ENCODE measurements at regions not wholly inside any gene's neighbourhood (a gene's known extent, or its start where the extent isn't known, plus 50 kb on each side); places are given as distances from the start of the nearest gene placed in this dataset.

GRCh38 chr2:58971511-58972360, 730.6 kb upstream of the FANCL start:
- no peak for DNase-seq

DNA sequence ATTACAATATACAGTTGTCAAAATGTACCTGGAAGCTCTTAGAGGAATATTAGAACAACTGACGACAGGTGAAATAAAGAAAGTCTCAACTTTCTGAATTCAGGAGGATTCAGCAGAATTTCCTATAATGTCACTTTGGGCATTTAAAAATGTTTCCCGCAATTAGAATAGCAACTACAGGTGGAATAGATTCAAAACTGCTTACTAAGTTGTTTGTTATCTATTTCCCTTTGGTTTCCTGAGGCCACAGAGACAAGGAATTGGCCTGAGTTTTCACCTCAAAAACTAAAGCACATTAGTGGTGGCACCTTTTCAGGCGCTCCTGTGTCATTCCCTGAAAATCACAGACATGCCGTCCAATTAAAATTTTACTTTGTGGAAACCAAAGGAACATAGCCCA, 729.2 kb upstream of the FANCL start:
- no peak for DNase-seq

DNA sequence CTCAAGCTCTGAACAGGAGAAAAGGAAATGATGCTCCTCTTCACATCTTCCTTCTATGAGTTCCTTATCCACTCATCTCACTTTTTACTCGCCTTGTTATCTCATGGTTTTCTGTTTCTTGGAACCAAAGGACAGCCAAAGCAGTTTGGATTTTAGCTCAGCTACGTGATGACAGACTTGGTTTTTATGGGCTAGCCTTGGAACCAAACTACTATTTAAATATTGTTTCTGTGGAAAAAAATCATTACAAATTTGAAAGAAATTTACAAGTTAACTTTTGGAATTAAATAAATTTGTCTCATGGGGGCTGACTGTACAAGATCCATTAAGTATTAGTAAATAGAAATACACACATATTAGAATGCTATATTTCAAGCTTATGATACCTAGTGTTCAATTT, 727.8 kb upstream of the FANCL start:
- no peak for DNase-seq

DNA sequence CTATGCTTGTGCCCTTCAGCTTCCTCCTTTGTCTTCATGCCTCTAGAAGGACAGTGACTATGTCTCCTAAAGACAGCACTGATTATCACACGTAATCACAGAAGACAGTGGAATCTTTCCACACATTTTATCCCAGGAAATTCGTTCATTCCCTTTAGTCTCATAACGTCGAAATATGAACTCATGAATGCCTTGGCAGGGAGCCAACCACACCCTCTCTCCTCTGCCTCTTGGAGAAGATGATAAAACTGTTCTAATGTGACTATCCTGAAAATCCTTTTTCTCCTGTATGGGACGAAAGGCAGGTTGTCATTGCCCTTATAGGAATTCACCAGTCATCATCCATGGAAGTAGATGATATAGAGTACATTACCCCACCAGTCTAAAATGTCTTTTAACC, 726.6 kb upstream of the FANCL start:
- no peak for DNase-seq

DNA sequence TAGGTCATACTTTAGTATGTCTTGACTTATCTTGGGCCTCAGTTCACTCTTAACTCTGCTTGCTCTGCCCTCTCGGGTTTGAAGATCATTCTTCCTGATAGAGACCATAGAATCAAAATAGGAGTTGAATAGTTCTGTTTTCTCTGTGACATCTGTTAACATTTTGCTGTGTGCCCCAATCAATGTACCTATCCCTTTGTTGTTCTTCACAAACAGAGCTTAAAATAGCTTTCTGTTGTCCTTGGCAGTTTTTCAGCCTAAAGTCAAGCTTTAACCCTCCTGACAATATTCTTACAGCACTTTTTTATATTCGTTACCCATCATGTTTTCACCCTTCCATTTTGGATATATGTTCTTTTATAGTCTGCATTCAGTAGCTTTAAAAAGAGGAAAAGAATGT, 724.5 kb upstream of the FANCL start:
- DNase-seq = no peak

- DNase-seq = no peak
These were observed 718.9 kb upstream of the FANCL start for GRCh38 chr2:58959996-58960395.

- no peak for DNase-seq
These were observed 716.2 kb upstream of the FANCL start for GRCh38 chr2:58957188-58957840.

DNA sequence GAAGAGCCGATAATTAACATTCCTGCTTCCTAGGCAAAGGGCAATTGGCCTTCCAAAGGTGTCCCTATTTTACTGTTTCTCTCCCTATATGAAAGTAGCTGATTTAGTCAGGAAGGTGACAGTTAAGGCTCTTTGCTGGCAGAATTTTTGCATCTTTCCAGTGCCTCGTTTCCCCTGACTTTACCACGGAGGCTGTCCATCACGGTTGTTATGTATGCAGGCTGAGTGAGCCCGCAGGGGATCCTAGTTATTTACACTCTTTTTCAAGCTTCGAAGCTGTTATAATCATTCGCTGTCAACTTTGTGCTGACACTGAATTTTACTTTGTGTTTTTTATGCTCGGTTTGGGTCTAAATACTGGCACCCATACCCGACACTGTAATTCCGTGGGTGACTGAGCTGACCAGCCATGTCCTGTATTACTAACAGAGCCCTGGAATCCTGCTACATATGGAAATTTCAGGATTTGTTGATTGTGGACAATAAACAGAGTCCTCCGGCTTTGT, 713.8 kb upstream of the FANCL start:
- no peak for DNase-seq

DNA sequence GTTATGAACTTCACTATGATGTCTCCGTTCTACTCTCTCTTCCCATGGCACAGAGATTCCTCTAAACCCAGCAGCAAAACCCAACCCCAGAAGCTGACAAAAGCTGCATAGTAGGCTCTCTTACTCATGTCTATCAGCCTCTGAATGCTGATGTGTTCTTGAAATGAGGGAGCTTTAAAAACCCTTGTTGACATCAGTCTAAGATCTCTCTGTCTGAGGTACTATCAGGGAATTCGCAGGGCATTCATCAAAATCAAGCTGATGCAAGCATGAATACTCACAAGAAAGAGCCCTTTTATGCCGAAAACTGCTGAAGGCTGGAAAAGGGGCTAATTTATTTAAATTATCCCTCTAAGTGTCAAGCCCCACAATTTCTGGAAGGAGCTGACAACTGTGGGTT, 710.6 kb upstream of the FANCL start:
- DNase-seq = no peak

DNA sequence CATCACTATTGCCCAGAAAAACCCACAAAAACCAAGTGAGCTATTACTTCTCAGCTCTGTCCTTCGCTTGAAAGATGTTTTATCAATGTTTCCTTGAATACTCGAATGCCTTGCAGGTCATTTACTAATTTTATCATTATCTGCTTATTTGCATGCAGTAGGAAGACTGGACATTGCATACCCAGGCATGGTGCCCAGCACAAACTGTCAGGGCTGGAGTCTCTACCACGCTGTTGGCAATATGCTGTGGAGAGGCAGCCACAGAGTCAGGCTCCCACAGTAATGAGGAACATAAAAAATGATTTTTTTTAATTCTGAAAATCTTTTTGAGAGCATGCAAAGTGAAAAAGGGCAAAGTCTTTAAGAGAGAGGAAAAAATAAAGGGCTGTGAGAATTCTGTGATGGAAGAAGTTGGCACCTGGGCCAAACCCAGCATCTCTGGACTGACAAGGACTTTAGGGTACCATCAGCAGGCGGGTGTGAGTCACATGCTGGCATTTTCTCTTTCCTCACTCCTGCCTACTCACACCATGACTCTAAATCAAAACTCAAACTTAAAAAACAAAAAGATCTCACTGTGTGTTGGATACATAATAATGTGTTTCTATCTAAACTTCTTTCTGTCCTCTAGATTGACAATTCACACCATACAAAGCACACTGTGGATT, 709.8 kb upstream of the FANCL start:
- DNase-seq = no peak

GRCh38 chr2:58939388-58939787, 698.3 kb upstream of the FANCL start:
- no peak for DNase-seq

DNA sequence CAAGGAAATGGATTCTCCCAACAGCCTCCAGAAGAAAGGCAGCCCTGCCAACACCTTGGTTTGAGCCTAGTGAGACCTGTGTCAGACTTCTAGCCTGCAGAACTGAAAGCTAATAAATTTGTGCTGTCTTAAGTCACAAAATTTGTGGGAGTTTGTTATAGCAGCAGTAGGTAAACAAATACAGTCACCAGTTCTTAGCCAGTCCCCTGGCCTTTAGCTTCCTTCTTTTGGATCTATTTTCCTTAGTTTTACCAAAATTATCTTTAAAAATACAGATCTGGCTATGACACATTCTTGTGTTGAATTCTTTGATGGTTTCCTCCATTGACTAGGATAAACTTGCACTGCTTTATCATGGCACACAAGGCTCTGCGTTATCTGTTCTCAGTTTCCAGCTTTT, 697.9 kb upstream of the FANCL start:
- DNase-seq = no peak

- DNase-seq = no peak
These were observed 691.7 kb upstream of the FANCL start for GRCh38 chr2:58932801-58933200.

DNA sequence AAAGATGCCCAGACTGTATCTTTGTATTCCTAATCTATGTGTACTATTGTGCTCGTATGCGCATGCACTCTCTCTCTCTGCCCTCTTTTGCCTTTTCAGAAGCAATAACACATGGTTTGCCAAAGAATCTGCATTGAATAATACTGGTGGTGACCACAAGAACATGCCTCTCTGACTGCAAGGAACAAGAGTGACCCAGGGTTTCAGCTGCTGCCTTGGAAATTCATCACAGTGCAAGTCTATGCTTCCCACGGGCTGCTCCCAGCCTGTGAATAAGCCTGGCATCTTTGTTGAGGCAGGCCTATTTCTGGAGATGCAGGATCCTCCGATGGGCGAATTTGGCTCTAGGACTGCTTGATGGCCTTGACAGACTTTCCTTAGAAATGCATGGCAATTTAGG, 689.4 kb upstream of the FANCL start:
- no peak for DNase-seq

DNA sequence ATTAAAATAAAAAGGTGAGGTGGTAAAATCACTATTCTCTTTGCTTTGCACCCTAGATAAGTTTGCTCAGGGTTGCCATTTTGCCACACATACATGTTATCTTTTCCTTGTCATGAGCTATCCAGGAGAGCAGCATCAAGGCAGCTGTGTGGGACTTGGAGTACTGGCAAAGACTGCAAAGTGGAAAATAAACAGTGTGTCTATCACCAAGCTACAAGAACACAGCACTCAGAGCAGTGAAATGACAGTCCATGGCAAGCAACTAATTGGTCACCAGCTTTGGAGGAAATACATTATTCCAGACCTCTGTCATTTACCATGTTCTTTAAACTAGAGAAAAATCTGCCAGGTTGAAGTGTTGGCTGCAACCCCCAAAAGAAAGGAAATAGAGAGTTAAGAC, 687.8 kb upstream of the FANCL start:
- DNase-seq = no peak

GRCh38 chr2:58928391-58928790, 687.3 kb upstream of the FANCL start:
- DNase-seq = no peak

- DNase-seq = no peak
These were observed 685.0 kb upstream of the FANCL start for GRCh38 chr2:58926112-58926511.

- DNase-seq = no peak
These were observed 684.6 kb upstream of the FANCL start for GRCh38 chr2:58925676-58926081.

DNA sequence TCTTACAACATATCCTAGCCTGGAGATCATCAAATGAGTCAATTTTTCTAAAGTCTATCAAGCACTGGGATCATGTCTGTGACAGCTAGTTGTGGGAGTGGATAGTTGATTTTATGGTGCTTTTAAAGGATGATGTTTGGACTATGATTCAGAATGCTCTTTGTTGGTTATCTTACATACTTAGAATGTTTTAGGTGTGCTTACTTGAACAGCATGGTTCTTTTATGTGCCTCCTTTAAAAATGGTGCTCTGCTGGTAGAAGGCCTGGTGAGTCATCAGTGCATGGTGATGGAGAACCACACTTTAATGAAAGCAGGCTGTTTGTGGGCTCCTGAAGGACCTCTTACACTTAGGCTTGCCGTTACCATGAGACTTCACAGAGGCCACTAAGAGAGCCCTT, 682.7 kb upstream of the FANCL start:
- no peak for DNase-seq

DNA sequence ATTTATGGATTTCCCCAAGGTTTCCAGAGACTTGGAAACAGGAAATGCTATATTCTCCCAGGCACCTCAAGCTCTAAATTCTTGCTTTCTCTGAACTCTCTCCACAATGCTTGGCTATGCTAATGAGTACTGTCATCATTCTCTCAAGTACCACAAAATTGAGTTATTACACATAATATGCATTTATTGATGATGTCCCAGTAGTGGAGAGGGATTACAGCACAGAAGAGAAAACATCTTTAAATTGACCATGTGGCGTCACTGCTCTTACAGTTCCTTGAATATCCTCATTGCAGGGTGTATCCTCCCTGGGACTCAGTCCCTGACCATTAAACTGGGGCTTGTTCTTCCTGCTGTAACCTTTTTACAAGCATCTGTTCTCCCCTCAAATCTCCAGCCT, 681.1 kb upstream of the FANCL start:
- no peak for DNase-seq

DNA sequence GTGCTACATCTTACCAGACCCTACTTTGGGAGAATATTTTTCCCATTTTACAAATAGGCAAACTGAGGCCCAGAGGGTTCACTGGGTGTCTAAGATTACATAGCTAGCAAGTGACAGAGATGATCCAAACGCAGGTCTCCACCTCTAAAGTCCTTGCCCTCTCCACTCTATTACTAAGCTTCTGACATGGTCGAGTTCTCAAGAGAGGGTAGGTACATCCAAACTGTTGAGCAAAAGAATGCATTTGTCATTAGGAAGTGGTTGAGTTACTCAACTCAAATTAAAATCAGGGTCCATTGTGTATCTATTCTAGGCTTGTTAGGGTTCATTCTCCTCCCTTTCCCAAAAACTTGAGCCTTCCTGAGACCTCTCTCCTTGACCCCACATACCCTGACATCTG, 680.6 kb upstream of the FANCL start:
- no peak for DNase-seq

DNA sequence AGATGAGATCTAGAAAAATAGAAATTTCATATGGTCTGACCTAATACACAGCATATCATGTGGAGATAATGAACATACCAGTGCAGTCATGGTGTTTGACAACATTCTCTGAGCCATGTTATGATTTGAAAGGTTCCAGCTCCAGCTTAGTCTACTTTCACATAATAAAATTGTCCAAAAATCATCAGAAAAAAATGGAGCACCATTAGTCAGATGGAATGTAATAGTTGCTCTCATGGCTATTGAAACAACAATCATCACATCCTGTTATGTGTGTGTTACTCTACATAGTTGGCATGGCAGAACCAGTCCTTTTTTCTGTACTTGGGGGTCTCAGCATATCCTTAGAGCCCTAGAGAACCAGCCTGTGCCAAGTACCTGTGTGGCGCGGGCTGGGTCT, 678.9 kb upstream of the FANCL start:
- DNase-seq = no peak

GRCh38 chr2:58919316-58919715, 678.2 kb upstream of the FANCL start:
- DNase-seq = no peak

- DNase-seq = no peak
These were observed 677.0 kb upstream of the FANCL start for GRCh38 chr2:58918141-58918540.

Data from DMS153 (cell line).